Head of caudate nucleus (tissue), 42 donors: ENCODE measurements at regions not wholly inside any gene's neighbourhood (a gene's known extent, or its start where the extent isn't known, plus 50 kb on each side); places are given as distances from the start of the nearest gene placed in this dataset.

Experiments
- DNase-seq, 42 donors: peaks; one replicate each; pipeline versions ENCODE4 v3.0.0 to v3.0.0-alpha.2; 2020 to 2021; ENCODE audit warnings: mixed read lengths in 7 of 42
- intact Hi-C: fragments of 100-400 bp; cut with DNase I; formaldehyde crosslinking; loops from one replicate; pipeline ENCODE4 v1.15.0; 2022

DNA sequence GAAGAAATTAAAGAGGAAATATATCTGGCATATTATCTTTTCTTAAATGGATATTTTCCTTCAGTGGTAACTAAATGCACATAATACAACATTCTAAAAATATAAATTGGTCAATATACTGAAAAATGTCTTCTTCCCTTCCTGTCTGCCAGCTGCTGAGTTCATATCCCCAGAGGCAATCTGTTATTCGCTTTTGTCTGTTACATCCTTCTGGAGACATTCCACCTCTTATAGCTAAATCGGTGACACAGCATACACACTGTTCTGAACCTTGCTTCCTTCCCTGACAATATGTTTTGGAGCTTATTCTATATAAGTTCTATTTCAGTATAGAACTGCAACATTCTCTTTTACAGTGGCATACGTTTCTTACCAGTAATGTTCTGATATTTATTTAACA is 147.8 kb downstream of the TENT4A start:
- no peak for DNase-seq

GRCh38 chr5:6861667-6862066 is 148.4 kb downstream of the TENT4A start:
- no peak for DNase-seq
- intact Hi-C loops, result no loop called here

More for the DNA sequence above, 147.8 kb downstream of the TENT4A start:
- intact Hi-C loops, result no loop called here

DNA sequence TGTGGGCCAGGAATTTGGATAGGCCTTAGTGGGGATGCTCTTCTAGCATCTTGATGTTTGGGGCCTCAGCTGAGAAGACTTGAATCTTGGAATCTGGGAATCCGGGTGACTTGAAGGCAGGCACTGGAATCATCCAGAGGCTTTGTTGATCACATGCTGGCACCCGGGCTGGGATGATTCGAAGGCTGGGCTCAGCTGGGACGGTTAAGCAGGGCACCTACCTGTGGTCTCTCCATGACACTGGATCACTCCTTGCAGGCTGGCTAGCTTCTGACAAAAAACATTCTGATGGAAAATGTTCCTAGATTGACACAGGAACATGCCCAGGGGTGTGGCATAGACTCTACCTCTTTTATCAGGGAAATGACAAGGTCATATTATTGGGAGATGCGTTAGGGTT is 149.1 kb downstream of the TENT4A start:
- DNase-seq, result no peak

GRCh38 chr5:6867712-6868111 is 154.5 kb downstream of the TENT4A start:
- no peak for DNase-seq
- intact Hi-C loops, result no loop called here

More for the DNA sequence above, 149.1 kb downstream of the TENT4A start:
- intact Hi-C loops, result no loop called here

DNA sequence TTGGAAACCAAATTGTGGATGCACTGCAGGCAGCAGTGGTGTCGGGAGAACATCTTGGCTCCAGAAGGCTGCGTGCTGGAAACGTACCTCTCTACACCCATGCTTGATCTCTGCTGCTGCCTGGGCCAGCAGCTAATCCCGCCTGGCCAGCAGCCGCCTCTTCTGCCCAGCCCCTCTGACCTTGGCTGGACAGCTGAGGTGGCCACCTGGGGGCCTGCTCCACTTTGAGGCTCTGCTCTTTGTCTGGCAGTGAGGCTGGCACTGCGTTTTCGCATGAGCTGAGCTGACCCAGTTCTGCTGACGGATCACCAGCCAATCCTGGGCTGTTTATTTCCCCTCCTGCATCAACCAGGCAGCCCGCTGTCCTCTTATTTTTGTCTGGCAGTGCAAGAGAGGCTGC is 154.9 kb downstream of the TENT4A start:
- intact Hi-C loops, result no loop called here
- DNase-seq, result peak in 38 of 42 donors; percentile 4 to 74 (median 40)

DNA sequence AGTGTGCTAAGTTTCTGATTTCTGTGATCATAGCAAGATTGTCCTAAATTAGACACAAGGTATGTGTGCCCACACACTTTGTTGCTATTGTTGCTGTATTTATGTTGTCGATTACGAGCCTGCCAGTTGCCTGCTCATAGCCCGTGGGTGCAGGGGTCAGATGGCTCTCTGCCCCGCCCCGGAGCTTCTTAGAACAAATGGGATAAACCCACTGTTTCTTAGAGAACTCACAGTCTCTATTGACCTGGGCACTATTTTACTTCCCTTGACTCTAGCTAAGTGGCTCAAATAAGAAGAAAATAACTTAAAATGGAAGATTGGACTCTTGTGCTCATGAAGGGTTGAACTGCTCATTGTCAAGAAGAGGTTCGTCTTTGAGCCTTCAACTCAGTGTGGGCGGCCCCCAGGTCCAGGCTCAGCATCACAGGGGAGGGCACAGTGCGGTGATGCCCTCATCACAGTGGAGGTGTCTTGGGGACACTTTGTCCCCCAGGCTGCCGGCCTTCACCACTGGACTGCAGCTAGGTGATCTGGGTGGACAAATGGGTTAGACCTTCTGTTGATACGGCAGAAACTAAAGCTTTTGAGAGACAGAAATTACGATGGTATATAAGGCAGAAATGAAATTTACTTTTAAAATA is 155.5 kb downstream of the TENT4A start:
- intact Hi-C loops, result no loop called here
- DNase-seq, result no peak

- intact Hi-C loops, result no loop called here
- no peak for DNase-seq
Measured at GRCh38 chr5:6869677-6870076, 156.4 kb downstream of the TENT4A start.

DNA sequence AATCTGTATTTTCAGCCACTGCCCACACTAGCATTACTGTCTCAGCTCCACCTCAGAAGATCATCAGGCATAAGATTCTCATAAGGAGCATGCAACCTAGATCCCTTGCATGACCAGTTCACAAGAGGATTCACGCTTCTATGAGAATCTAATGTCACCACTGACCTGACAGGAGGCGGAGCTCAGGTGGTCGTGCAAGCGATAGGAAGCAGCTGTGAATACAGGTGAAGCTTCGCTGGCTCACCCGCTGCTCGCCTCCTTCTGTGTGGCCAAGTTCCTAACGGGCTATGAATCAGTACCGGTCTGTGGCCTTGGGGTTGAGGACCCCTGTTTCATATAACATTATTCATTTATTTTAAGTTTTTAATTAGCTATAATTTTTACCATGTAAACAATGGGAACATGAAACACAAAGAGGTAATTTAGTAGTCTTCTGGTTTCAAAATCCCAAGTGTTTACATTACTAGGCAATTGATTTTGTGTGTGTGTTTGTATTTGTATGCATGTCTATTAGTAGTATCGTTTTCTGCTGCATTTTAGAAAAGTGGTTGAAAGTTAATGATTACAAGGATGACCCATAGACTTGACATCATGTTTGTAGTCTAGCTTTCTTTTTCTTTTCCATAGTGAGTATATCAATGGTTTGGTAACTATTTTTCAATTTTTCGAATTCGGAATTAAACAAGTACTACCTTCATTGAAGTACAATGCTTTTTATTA is 159.4 kb downstream of the TENT4A start:
- intact Hi-C loops, result no loop called here

DNA sequence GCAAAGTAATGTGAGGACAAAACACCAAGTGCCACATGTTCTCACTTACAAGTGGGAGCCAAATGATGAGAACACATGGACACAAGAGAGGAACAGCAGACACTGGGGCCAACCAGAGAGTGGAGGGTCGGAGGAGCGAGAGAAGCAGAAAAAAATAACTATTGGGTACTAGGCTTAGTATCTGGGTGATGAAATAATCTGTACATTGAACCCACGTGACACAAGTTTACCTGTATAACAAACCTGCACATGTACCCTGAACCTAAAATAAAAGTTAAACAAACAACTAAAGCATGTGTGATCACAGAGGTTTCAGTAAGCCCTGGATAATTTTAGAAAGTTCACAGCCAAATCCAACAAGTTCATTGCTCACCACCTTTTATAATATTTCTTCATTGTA is 160.1 kb downstream of the TENT4A start:
- no peak for DNase-seq
- intact Hi-C loops, result no loop called here

More for the DNA sequence above, 159.4 kb downstream of the TENT4A start:
- no peak for DNase-seq

DNA sequence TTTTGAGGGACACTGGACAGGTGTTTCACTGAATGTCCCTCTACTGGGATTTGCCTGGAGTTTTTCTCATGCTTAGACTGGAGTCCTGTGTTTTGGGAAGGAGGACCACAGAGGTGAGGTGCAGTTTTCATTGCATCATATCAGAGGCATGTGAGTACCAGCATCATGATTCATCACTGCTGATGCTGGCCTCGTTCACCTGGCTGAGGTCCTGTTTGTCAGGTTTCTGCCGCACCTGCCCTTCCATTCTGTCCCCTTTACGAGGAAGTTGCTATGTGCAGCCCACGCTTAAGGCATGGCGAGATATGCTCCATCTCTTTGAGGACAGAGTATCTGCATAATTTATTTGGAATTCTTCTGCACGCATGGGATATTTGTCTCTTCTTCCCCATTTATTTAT is 162.1 kb downstream of the TENT4A start:
- no peak for DNase-seq
- intact Hi-C loops, result no loop called here

DNA sequence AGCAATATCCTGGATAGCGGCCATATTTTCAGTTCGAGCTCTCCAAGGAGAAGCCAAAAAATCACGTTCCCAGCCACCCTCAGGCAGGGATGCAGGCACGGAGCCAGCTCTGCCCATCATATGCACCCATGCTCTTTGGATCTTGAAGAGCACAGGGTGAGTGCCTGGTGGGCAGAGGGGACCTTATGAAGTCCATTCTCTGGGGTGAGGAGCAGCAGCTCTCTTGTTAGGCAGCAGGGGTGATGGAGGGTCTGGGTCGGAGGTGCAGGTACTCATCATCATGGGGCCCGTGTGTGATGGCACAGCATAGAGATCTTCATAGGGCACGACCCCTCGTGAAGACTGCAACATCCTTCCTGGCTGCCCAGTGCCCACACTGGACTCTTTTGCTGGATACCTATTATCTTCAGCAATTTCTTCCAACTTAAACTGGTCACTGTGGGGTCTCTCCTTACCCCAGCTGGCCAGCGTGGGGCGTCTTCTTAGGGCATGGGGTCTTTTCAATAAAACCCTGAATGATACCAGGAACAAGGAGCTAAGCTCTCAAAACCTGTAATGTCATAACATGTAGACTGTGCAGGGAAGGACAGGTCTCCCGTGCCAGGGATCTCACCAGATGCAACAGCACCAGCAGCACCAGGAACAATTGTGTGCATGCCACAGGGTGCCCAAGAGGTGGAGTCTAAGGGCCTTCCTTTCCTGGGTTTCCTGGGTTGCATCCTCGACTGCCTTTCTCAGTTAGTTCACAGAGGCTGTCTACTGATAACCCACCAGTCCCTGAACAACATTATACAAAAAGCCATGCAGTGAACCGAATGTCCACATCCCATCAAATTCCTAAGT is 165.0 kb downstream of the TENT4A start:
- peak in 1 of 42 donors; percentile 30 for DNase-seq
- intact Hi-C loops, result no loop called here

GRCh38 chr5:6885581-6885980 is 172.3 kb downstream of the TENT4A start:
- intact Hi-C loops, result no loop called here
- DNase-seq, result peak in 1 of 42 donors; percentile 17

DNA sequence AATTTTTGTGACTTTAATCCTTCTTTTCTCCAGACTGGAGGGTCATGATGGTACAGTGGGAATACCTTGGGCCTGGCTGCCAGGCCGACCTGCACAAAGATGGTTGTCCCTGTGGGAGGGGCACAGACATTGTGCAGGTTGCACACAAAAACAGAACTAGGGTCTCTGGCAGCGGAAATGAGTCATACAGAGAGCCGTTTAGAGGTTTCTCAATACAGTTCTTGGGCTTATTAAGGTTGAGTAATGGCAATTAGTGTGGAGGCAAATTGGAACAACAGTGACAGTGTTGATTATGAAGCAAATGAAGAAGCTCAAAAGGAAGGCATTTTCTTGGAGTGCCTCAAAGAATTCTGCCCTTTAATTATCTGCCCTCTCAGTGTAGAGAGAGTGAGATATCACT is 173.6 kb downstream of the TENT4A start:
- DNase-seq, result peak in 1 of 42 donors; percentile 3
- intact Hi-C loops, result no loop called here

GRCh38 chr5:6889030-6889429 is 175.8 kb downstream of the TENT4A start:
- peak in 1 of 42 donors; percentile 16 for DNase-seq
- intact Hi-C loops, result no loop called here

- intact Hi-C loops, result no loop called here
- DNase-seq, result no peak
Measured at GRCh38 chr5:6899221-6899620, 186.0 kb downstream of the TENT4A start.

DNA sequence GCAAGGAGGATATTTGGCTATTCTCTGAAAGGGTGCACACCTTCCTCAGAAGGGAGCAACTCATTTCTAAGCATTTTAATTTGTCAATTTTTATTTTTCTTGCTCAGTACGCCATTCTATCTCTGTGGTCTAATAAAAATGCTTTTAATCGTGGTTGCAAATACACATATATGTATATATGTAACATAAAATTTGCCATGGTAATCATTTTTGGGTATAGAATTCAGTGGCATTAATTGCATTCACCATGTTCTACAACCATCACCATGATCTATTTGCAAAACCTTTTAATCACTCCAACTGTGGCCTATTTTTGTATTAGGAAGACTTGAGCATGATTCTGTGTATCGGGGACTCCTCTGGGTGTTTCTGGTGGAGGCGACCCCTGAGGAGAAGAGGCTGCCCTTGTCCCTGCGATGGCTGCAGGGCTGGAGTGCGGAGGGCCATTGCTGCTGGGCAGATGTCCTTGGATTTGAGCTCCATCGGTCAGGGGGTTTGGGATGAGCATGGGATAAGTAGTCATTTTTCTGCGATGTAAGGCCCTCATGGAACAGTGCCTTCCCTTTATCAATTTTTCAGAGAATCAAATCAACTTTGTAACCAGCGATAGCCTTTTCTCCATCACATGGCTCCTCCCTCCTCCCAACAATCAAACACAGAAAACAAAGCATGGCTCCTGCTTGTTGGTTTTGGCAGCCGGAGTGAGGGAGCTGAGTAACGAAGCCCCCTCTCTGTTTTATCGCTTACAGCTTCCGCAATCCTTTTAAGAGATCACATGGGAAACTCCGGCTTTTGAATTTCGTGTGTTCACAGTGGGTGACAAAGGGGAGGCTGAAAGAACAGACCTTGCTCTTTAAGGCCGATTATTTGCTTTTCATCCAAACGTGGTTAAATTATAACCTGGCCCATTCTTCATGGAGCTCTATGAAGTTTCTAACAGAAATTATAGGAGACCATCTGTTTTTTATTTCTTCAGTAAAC is 187.3 kb downstream of the TENT4A start:
- DNase-seq, result no peak
- intact Hi-C loops, result no loop called here

- no peak for DNase-seq
- intact Hi-C loops, result no loop called here
Measured at GRCh38 chr5:6902094-6902493, 188.9 kb downstream of the TENT4A start.

- DNase-seq, result peak in 12 of 42 donors; percentile 3 to 49 (median 15)
- intact Hi-C loops, result no loop called here
Measured at GRCh38 chr5:6902597-6902996, 189.4 kb downstream of the TENT4A start.

- no peak for DNase-seq
- intact Hi-C loops, result no loop called here
Measured at GRCh38 chr5:6903934-6904333, 190.7 kb downstream of the TENT4A start.
